GM23248 (cell line): ENCODE measurements at regions not wholly inside any gene's neighbourhood (a gene's known extent, or its start where the extent isn't known, plus 50 kb on each side); places are given as distances from the start of the nearest gene placed in this dataset.

Source experiments
- EZH2 ChIP-seq: fragments of 200-600 bp; sonication (generic); IDR thresholded peaks from 2 replicates; pipeline ENCODE4 v1.6.1; 2018; ENCODE audit warnings: antibody characterized with exemption, mild to moderate bottlenecking; ENCODE audit not compliant: insufficient read depth, poor library complexity, severe bottlenecking
- EZH2phosphoT487 ChIP-seq: fragments of 200-600 bp; sonication (generic); IDR thresholded peaks from 2 replicates; pipeline ENCODE4 v1.6.1; 2018; ENCODE audit warnings: antibody characterized with exemption, moderate library complexity, mild to moderate bottlenecking, low read depth; ENCODE audit not compliant: insufficient read depth

DNA sequence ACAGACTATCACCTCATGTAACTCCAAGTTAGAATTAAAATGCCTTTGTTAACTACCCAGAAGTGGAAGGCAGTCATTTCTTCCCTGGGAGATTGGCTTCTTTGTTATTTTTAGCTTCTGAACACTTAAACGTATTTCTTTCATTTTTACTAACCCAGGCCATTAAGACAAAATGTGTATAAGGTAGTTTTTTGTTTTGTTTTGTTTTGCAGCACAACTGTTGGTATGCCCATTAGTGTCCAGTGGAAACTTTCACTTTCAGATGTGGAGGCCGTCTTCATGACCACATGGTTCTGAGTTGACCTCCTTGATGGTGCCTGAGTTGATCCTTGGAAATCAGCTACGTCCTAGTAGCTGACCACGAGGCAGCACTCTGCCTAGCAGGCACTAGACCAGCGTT lies 264.6 kb upstream of the ZNF608 start:
- TF ChIP-seq EZH2, result no peak
- TF ChIP-seq EZH2phosphoT487, result no peak
